Stomach (tissue), 4 donors: ENCODE measurements at regions not wholly inside any gene's neighbourhood (a gene's known extent, or its start where the extent isn't known, plus 50 kb on each side); places are given as distances from the start of the nearest gene placed in this dataset.

ENCODE experiments used
- CTCF ChIP-seq, 7 experiments: fragments of 450-650 bp in 4 of 7; fragments of 200-600 bp in 3 of 7; sonication (generic) in 3 of 7; IDR thresholded peaks; one replicate each; pipeline ENCODE4 v1.5.1; 2016 to 2019; ENCODE audit warnings: antibody characterized with exemption in 7 of 7, control low read depth in 2 of 7, mild to moderate bottlenecking in 1 of 7
- EP300 ChIP-seq: sonication (generic); formaldehyde crosslinking; IDR thresholded peaks from one replicate; pipeline ENCODE4 v1.6.1; 2017; ENCODE audit warnings: antibody characterized with exemption
- POLR2A ChIP-seq, 4 donors: fragments of 450-650 bp; IDR thresholded peaks; one replicate each; pipeline ENCODE4 v1.6.1; 2016; ENCODE audit warnings: antibody characterized with exemption in 4 of 4, control low read depth in 2 of 4, mild to moderate bottlenecking in 1 of 4, moderate library complexity in 1 of 4
- POLR2AphosphoS5 ChIP-seq, 3 donors: sonication (generic); formaldehyde crosslinking; IDR thresholded peaks; one replicate each; pipeline ENCODE4 v1.6.1; 2016; ENCODE audit warnings: antibody characterized with exemption in 3 of 3

- TF ChIP-seq CTCF (IDR thresholded peaks at IDR 0.05) (no peak), POLR2A (IDR thresholded peaks at IDR 0.05) (no peak), EP300 (no peak), POLR2AphosphoS5 (IDR thresholded peaks at IDR 0.05) (no peak)
Measured at GRCh38 chr16:47991491-47991890, 164.3 kb downstream of the ABCC12 start.
